Neural progenitor cell (in vitro differentiated cells): ENCODE measurements at regions not wholly inside any gene's neighbourhood (a gene's known extent, or its start where the extent isn't known, plus 50 kb on each side); places are given as distances from the start of the nearest gene placed in this dataset.
A peak's percentile ranks its signal among the peaks of the same experiment; 100 is the strongest.

ENCODE experiments used
- DNase-seq: peaks from one replicate; pipeline ENCODE4 v3.0.0-alpha.2; 2016; ENCODE audit warnings: low spot score
- H2AFZ ChIP-seq: fragments of 200-600 bp; sonication (generic); replicated peaks from 2 replicates; pipeline ENCODE4 v1.6.1; 2016; ENCODE audit warnings: antibody characterized with exemption
- H3F3A ChIP-seq: fragments of 200-600 bp; sonication (generic); 2 replicates; pipeline ENCODE4 v1.6.1; 2016; ENCODE audit warnings: antibody characterized with exemption, low read depth
- H3K27ac ChIP-seq: fragments of 200-600 bp; sonication (generic); 2 replicates; pipeline ENCODE4 v1.5.1; 2016; ENCODE audit warnings: mild to moderate bottlenecking
- H3K27me3 ChIP-seq: fragments of 200-600 bp; sonication (generic); 2 replicates; pipeline ENCODE4 v1.6.1; 2016; ENCODE audit warnings: mild to moderate bottlenecking, moderate library complexity
- H3K36me3 ChIP-seq: fragments of 200-600 bp; sonication (generic); 2 replicates; pipeline ENCODE4 v1.5.1; 2016
- H3K4me1 ChIP-seq: fragments of 200-600 bp; sonication (generic); 2 replicates; pipeline ENCODE4 v1.6.1; 2016; ENCODE audit warnings: mixed run types
- H3K4me2 ChIP-seq: fragments of 200-600 bp; sonication (generic); 2 replicates; pipeline ENCODE4 v1.6.1; 2016
- H3K4me3 ChIP-seq: fragments of 200-600 bp; sonication (generic); 2 replicates; pipeline ENCODE4 v1.5.1; 2016
- H3K79me2 ChIP-seq: fragments of 200-600 bp; sonication (generic); 2 replicates; pipeline ENCODE4 v1.6.1; 2016; ENCODE audit warnings: low read depth
- H3K9ac ChIP-seq: fragments of 200-600 bp; sonication (generic); 2 replicates; pipeline ENCODE4 v1.6.1; 2016
- H3K9me3 ChIP-seq: fragments of 200-600 bp; sonication (generic); 2 replicates; pipeline ENCODE4 v1.5.1; 2016; ENCODE audit warnings: low read depth
- H4K20me1 ChIP-seq: fragments of 200-600 bp; sonication (generic); 2 replicates; pipeline ENCODE4 v1.6.1; 2016; ENCODE audit warnings: low read depth
- H3K27ac Mint-ChIP-seq: 3 replicates; pipeline ENCODE4 v1.8.0; 2021; ENCODE audit warnings: mixed read lengths
- H3K27me3 Mint-ChIP-seq: 2 replicates; pipeline ENCODE4 v1.8.0; 2022; ENCODE audit warnings: low read depth, mild to moderate bottlenecking, inconsistent platforms, moderate library complexity, mixed read lengths; ENCODE audit not compliant: insufficient read depth
- H3K36me3 Mint-ChIP-seq: 3 replicates; pipeline ENCODE4 v1.8.0; 2021; ENCODE audit warnings: mixed read lengths
- H3K4me1 Mint-ChIP-seq: 3 replicates; pipeline ENCODE4 v1.8.0; 2021; ENCODE audit warnings: mixed read lengths
- H3K4me3 Mint-ChIP-seq: 3 replicates; pipeline ENCODE4 v1.8.0; 2021; ENCODE audit warnings: mild to moderate bottlenecking, moderate library complexity, mixed read lengths
- H3K9me3 Mint-ChIP-seq: 3 replicates; pipeline ENCODE4 v1.8.0; 2020; ENCODE audit warnings: mixed read lengths
- CTCF ChIP-seq: fragments of 200-600 bp; sonication (generic); IDR thresholded peaks from 2 replicates; pipeline ENCODE4 v1.5.1; 2017; ENCODE audit warnings: antibody characterized with exemption, mild to moderate bottlenecking
- EZH2 ChIP-seq: fragments of 200-600 bp; sonication (generic); IDR thresholded peaks from 2 replicates; pipeline ENCODE4 v1.6.1; 2017; ENCODE audit warnings: antibody characterized with exemption, mild to moderate bottlenecking, moderate library complexity
- EZH2phosphoT487 ChIP-seq: fragments of 200-600 bp; sonication (generic); IDR thresholded peaks from 2 replicates; pipeline ENCODE4 v1.6.1; 2017; ENCODE audit warnings: antibody characterized with exemption

GRCh38 chr5:81848362-81848880 is 97.5 kb upstream of the SSBP2 start:
- Histone ChIP-seq H3K9ac (no peak overlapping the region), H3K27ac (peak overlapping the region; percentile 21), H3K9me3 (no peaks in the 10 kb centered on the region), H2AFZ (peak overlapping the region; percentile 3), H3K79me2 (no peaks in the 10 kb centered on the region), H3K27me3 (no peaks in the 10 kb centered on the region), H3F3A (peaks cover 45% of the 10 kb centered on the region), H4K20me1 (no peaks in the 10 kb centered on the region), H3K4me2 (no peak overlapping the region), H3K4me3 (no peak overlapping the region), H3K4me1 (peaks cover 68% of the 10 kb centered on the region), H3K36me3 (no peaks in the 10 kb centered on the region)
- H3K36me3 Mint-ChIP-seq = no peaks in the 10 kb centered on the region
- H3K27me3 Mint-ChIP-seq = peaks cover 12% of the 10 kb centered on the region
- peak; percentile 63 for DNase-seq
- peaks cover 63% of the 10 kb centered on the region for H3K4me1 Mint-ChIP-seq
- no peak for TF ChIP-seq EZH2phosphoT487
- no peak for TF ChIP-seq EZH2
- no peak for TF ChIP-seq CTCF
- peaks cover 6% of the 10 kb centered on the region for H3K9me3 Mint-ChIP-seq
- H3K27ac Mint-ChIP-seq = peak overlapping the region; percentile 99
- H3K4me3 Mint-ChIP-seq = no peak overlapping the region

- H3K4me1 ChIP-seq = peaks cover 62% of the 10 kb centered on the region
- DNase-seq = no peak
- H3K4me3 ChIP-seq = no peak overlapping the region
- peaks cover 51% of the 10 kb centered on the region for H3K4me1 Mint-ChIP-seq
- no peaks in the 10 kb centered on the region for H3K79me2 ChIP-seq
- H3K9ac ChIP-seq = no peak overlapping the region
- H3K27me3 Mint-ChIP-seq = peaks cover 8% of the 10 kb centered on the region
- H3K36me3 Mint-ChIP-seq = no peaks in the 10 kb centered on the region
- H3K9me3 Mint-ChIP-seq = peaks cover 6% of the 10 kb centered on the region
- TF ChIP-seq EZH2 (no peak), CTCF (no peak), EZH2phosphoT487 (no peak)
- H3K4me3 Mint-ChIP-seq = no peak overlapping the region
- no peak overlapping the region for H3K27ac ChIP-seq
- no peak overlapping the region for H3K4me2 ChIP-seq
- peaks cover 25% of the 10 kb centered on the region for H3F3A ChIP-seq
- H3K27ac Mint-ChIP-seq = no peak overlapping the region
- H3K9me3 ChIP-seq = no peaks in the 10 kb centered on the region
- no peaks in the 10 kb centered on the region for H4K20me1 ChIP-seq
- no peaks in the 10 kb centered on the region for H3K36me3 ChIP-seq
- H2AFZ ChIP-seq = no peak overlapping the region
- no peaks in the 10 kb centered on the region for H3K27me3 ChIP-seq
Measured at GRCh38 chr5:81846301-81846700, 95.4 kb upstream of the SSBP2 start.

- H3K36me3 Mint-ChIP-seq = no peaks in the 10 kb centered on the region
- no peaks in the 10 kb centered on the region for H3K36me3 ChIP-seq
- H3K4me3 Mint-ChIP-seq = no peak overlapping the region
- no peak for TF ChIP-seq EZH2phosphoT487
- H3K9me3 ChIP-seq = no peaks in the 10 kb centered on the region
- H3K27ac Mint-ChIP-seq = no peak overlapping the region
- H3K27me3 Mint-ChIP-seq = peaks cover 2% of the 10 kb centered on the region
- no peak overlapping the region for H3K4me2 ChIP-seq
- peaks cover 5% of the 10 kb centered on the region for H3K9me3 Mint-ChIP-seq
- no peak overlapping the region for H3K9ac ChIP-seq
- no peaks in the 10 kb centered on the region for H3K79me2 ChIP-seq
- H3K4me1 Mint-ChIP-seq = peaks cover 26% of the 10 kb centered on the region
- no peaks in the 10 kb centered on the region for H4K20me1 ChIP-seq
- H3K27me3 ChIP-seq = no peaks in the 10 kb centered on the region
- DNase-seq = no peak
- H3K27ac ChIP-seq = no peak overlapping the region
- H3K4me1 ChIP-seq = peaks cover 37% of the 10 kb centered on the region
- no peak overlapping the region for H2AFZ ChIP-seq
- peaks cover under 1% of the 10 kb centered on the region for H3F3A ChIP-seq
- no peak overlapping the region for H3K4me3 ChIP-seq
Measured at GRCh38 chr5:81843845-81844244, 92.9 kb upstream of the SSBP2 start.

- Histone ChIP-seq H3K9me3 (no peaks in the 10 kb centered on the region), H3K4me2 (peak overlapping the region; percentile 30), H3K36me3 (no peaks in the 10 kb centered on the region), H4K20me1 (no peaks in the 10 kb centered on the region), H3K27ac (peak overlapping the region; percentile 11), H3K27me3 (no peaks in the 10 kb centered on the region), H3K9ac (no peak overlapping the region), H2AFZ (no peak overlapping the region), H3K4me3 (no peak overlapping the region), H3K4me1 (peaks cover 30% of the 10 kb centered on the region), H3K79me2 (no peaks in the 10 kb centered on the region), H3F3A (peaks cover 5% of the 10 kb centered on the region)
- peaks cover 6% of the 10 kb centered on the region for H3K27me3 Mint-ChIP-seq
- peaks cover 2% of the 10 kb centered on the region for H3K9me3 Mint-ChIP-seq
- H3K36me3 Mint-ChIP-seq = no peaks in the 10 kb centered on the region
- no peak overlapping the region for H3K4me3 Mint-ChIP-seq
- DNase-seq = peak; percentile 29
- peaks cover 22% of the 10 kb centered on the region for H3K4me1 Mint-ChIP-seq
- TF ChIP-seq CTCF = no peak
- TF ChIP-seq EZH2phosphoT487 = no peak
- TF ChIP-seq EZH2 = no peak
- H3K27ac Mint-ChIP-seq = no peak overlapping the region
Measured at GRCh38 chr5:81842795-81843398, 92.0 kb upstream of the SSBP2 start.
